ENCODE measurements at regions not wholly inside any gene's neighbourhood (a gene's known extent, or its start where the extent isn't known, plus 50 kb on each side); places are given as distances from the start of the nearest gene placed in this dataset.

GRCh38 chr5:61905613-61906012 is 400.4 kb upstream of the KIF2A start:
- no peak overlapping the region for H3K4me3 ChIP-seq (ENCODE audit: low read depth, low read length)
- ChIA-PET CTCF (no interaction called here), POLR2A (no interaction called here)
- TF ChIP-seq CTCF (IDR thresholded peaks at IDR 0.05; ENCODE audit: insufficient read depth, low read length, missing control alignments): no peak
- DNase-seq (ENCODE audit: low read depth, low spot score): no peak

- ChIA-PET CTCF (no interaction called here), POLR2A (no interaction called here)
- no peak overlapping the region for H3K4me3 ChIP-seq (ENCODE audit: low read depth, low read length)
- no peak for TF ChIP-seq CTCF (IDR thresholded peaks at IDR 0.05; ENCODE audit: insufficient read depth, low read length, missing control alignments)
- DNase-seq (ENCODE audit: low read depth, low spot score): no peak
Observed at GRCh38 chr5:61906820-61907219, 399.2 kb upstream of the KIF2A start.

GRCh38 chr5:61907995-61908394 is 398.0 kb upstream of the KIF2A start:
- POLR2A ChIA-PET: no interaction called here
- no peak overlapping the region for H3K4me3 ChIP-seq (ENCODE audit: low read depth, low read length)
- DNase-seq (ENCODE audit: low read depth, low spot score): no peak
- CTCF ChIA-PET: no interaction called here
- no peak for TF ChIP-seq CTCF (IDR thresholded peaks at IDR 0.05; ENCODE audit: insufficient read depth, low read length, missing control alignments)

GRCh38 chr5:61910771-61911170 is 395.2 kb upstream of the KIF2A start:
- CTCF ChIA-PET: no interaction called here
- H3K4me3 ChIP-seq (ENCODE audit: low read depth, low read length): no peak overlapping the region
- no peak for DNase-seq (ENCODE audit: low read depth, low spot score)
- POLR2A ChIA-PET: no interaction called here
- TF ChIP-seq CTCF (IDR thresholded peaks at IDR 0.05; ENCODE audit: insufficient read depth, low read length, missing control alignments): no peak

- TF ChIP-seq CTCF (IDR thresholded peaks at IDR 0.05; ENCODE audit: insufficient read depth, low read length, missing control alignments): no peak
- no peak for DNase-seq (ENCODE audit: low read depth, low spot score)
- ChIA-PET POLR2A (no interaction called here), CTCF (no interaction called here)
- no peak overlapping the region for H3K4me3 ChIP-seq (ENCODE audit: low read depth, low read length)
Observed at GRCh38 chr5:61912559-61912958, 393.4 kb upstream of the KIF2A start.

GRCh38 chr5:61915646-61916045 is 390.4 kb upstream of the KIF2A start:
- no peak overlapping the region for H3K4me3 ChIP-seq (ENCODE audit: low read depth, low read length)
- no peak for DNase-seq (ENCODE audit: low read depth, low spot score)
- CTCF ChIA-PET: no interaction called here
- TF ChIP-seq CTCF (IDR thresholded peaks at IDR 0.05; ENCODE audit: insufficient read depth, low read length, missing control alignments): no peak
- POLR2A ChIA-PET: no interaction called here
